Fibroblast of the aortic adventitia (primary cell): ENCODE measurements at regions not wholly inside any gene's neighbourhood (a gene's known extent, or its start where the extent isn't known, plus 50 kb on each side); places are given as distances from the start of the nearest gene placed in this dataset.
A peak's percentile ranks its signal among the peaks of the same experiment; 100 is the strongest.

ENCODE experiments used
- DNase-seq: peaks from one replicate; pipeline ENCODE4 v3.0.0-alpha.2; 2010; ENCODE audit warnings: low read depth
- H3K4me3 ChIP-seq: 2 replicates; pipeline ENCODE4 v1.5.1; 2011; ENCODE audit warnings: low read depth, mild to moderate bottlenecking, control low read depth, low read length, moderate library complexity
- CTCF ChIP-seq: IDR thresholded peaks from 2 replicates; pipeline ENCODE4 v1.5.1; 2011; ENCODE audit warnings: mild to moderate bottlenecking, low read length, control low read depth, inconsistent platforms; ENCODE audit not compliant: insufficient read depth

DNA sequence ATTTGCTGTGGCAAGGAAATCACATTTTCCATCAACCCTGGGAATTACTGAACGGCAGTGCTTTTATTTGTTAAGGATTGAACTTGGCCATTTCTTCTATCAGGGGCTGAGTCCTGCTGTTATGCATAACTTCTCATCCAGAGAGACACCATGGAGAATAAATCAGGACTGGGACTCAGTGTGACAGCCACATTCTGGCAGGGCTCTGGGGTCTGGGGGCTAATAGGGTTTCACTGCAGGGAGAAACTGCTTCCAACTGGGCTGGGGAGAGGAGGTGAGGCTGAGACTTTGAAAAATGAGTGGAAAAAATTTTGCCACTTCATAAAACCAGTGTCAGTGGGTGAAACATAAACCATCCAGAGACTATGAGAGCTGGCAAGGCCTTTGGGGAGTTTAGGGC is 95.7 kb upstream of the ALDH1B1 start:
- H3K4me3 ChIP-seq, result no peak overlapping the region
- no peak for TF ChIP-seq CTCF

DNA sequence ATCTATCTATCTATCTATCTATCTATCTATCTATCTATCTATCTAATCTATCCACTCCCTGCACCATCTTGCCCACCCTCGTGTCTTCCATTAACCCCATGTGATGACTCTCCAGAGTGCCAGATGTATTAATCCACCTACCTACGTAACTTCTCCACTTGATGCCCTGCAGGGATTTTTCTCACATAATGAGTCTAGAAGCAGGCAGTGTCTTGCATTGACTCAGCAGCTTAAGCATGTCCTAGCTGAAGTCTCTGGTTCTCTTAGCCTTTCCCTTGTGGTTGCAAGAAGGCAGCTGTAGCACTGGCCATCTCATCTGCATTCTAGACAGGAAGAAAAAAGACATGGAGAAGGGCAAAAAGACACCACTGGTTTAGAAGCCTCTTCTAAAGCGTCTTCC is 96.7 kb upstream of the ALDH1B1 start:
- no peak for TF ChIP-seq CTCF
- DNase-seq, result no peak
- H3K4me3 ChIP-seq, result no peak overlapping the region

More for the DNA sequence above, 95.7 kb upstream of the ALDH1B1 start:
- no peak for DNase-seq

DNA sequence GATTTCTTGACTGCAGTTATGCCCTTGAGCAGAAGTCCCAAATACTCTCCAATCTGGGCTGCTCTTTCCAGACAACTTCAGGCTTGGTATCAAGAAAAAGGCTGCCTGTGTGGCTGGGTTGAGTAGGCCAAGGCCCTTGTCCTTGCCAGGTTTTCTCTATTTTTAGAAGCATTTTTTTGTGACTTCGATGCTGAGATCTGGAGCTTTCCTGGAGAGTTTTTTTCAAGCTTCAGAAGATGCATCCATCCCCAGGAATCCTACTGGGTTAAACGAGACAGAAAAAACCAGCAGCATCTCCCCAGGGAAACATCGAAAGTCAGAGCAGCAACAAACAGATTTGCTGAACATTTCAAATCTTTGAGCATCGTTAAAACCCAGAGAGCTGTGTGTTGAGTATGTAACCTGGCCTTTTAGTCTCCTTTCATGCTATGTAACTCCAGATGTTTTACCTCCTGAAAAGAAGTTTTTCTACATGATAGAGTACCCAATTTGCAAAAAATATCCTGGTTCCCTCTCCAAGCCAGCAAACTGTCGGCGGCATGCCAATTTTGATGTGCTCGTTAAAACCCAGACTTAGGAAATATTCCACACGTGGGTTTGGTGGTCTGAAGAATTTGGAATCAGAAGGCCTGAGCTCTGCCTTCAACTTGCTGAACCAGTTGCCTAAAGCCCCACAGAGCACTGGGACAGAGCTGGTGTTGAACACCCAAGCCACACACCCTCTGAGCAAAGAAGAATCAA is 98.1 kb upstream of the ALDH1B1 start:
- no peak overlapping the region for H3K4me3 ChIP-seq
- no peak for TF ChIP-seq CTCF

DNA sequence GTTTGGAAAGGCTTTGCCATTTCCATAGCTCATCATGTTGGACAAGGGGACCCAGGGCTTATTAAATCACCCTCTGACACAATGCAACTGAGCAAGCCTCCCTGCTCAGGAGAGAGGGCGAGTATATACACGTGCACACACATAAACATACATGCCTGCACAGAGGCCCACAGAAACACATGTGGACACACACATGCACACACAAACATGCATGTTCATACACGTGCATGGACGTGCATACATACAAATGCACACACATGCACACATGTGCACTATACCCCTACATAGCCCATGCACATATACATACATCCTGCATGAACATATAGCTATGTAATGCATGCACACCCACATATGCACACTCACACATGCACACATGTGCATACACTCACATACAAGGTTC is 99.5 kb upstream of the ALDH1B1 start:
- DNase-seq, result no peak
- no peak overlapping the region for H3K4me3 ChIP-seq
- TF ChIP-seq CTCF, result no peak

More for the DNA sequence above, 98.1 kb upstream of the ALDH1B1 start:
- DNase-seq, result peak; percentile 24

DNA sequence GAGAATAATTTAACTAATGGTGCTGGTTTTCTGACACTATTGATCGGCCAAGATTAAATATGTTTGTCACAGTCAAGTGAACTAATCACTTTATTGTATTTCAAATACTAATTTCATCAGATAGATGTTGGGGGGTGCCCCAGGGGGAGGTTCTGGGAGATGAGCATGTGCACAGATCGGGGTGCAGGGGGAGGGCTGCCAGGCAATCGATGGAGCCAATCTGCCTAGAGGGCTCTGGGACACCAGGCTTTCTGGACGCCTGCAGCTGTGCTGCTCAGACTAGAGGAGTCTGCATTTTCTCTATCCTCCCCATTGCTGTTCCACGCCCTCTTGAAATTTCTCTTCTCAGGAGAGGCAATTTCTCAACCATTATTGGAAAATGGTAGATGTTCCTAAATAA is 100.0 kb upstream of the ALDH1B1 start:
- H3K4me3 ChIP-seq, result no peak overlapping the region
- no peak for TF ChIP-seq CTCF
- no peak for DNase-seq

- DNase-seq, result no peak
- no peak for TF ChIP-seq CTCF
Measured at GRCh38 chr9:38289866-38290245, 102.6 kb upstream of the ALDH1B1 start.

More at GRCh38 chr9:38289866-38290245, 102.6 kb upstream of the ALDH1B1 start:
- no peak overlapping the region for H3K4me3 ChIP-seq
